ENCODE measurements at regions not wholly inside any gene's neighbourhood (a gene's known extent, or its start where the extent isn't known, plus 50 kb on each side); places are given as distances from the start of the nearest gene placed in this dataset.

- intact Hi-C loops (cut with micrococcal nuclease) = no loop called here
Measured at GRCh38 chr3:147846293-147846692, 437.1 kb downstream of the ZIC1 start.

GRCh38 chr3:147846854-147847478, 437.8 kb downstream of the ZIC1 start:
- intact Hi-C loops (cut with micrococcal nuclease) = no loop called here

- intact Hi-C loops (cut with micrococcal nuclease) = no loop called here
Measured at GRCh38 chr3:147851062-147851461, 441.9 kb downstream of the ZIC1 start.

GRCh38 chr3:147854542-147854941, 445.4 kb downstream of the ZIC1 start:
- intact Hi-C loops (cut with micrococcal nuclease) = no loop called here

- intact Hi-C loops (cut with micrococcal nuclease) = no loop called here
Measured at GRCh38 chr3:147864754-147865354, 455.7 kb downstream of the ZIC1 start.

- intact Hi-C loops (cut with micrococcal nuclease) = no loop called here
Measured at GRCh38 chr3:147866561-147866960, 457.4 kb downstream of the ZIC1 start.

- intact Hi-C loops (cut with micrococcal nuclease) = no loop called here
Measured at GRCh38 chr3:147872568-147872967, 463.4 kb downstream of the ZIC1 start.

- intact Hi-C loops (cut with micrococcal nuclease) = no loop called here
Measured at GRCh38 chr3:147875498-147875897, 466.3 kb downstream of the ZIC1 start.

GRCh38 chr3:147881933-147882332, 472.8 kb downstream of the ZIC1 start:
- intact Hi-C loops (cut with micrococcal nuclease) = no loop called here

GRCh38 chr3:147886879-147887278, 477.7 kb downstream of the ZIC1 start:
- intact Hi-C loops (cut with micrococcal nuclease) = no loop called here

- intact Hi-C loops (cut with micrococcal nuclease) = no loop called here
Measured at GRCh38 chr3:147887797-147888196, 478.6 kb downstream of the ZIC1 start.

- intact Hi-C loops (cut with micrococcal nuclease) = no loop called here
Measured at GRCh38 chr3:147890114-147890513, 480.9 kb downstream of the ZIC1 start.

- intact Hi-C loops (cut with micrococcal nuclease) = no loop called here
Measured at GRCh38 chr3:147895509-147895908, 486.3 kb downstream of the ZIC1 start.

GRCh38 chr3:147900851-147901250, 491.7 kb downstream of the ZIC1 start:
- intact Hi-C loops (cut with micrococcal nuclease) = no loop called here

- intact Hi-C loops (cut with micrococcal nuclease) = no loop called here
Measured at GRCh38 chr3:147903026-147903425, 493.9 kb downstream of the ZIC1 start.

GRCh38 chr3:147904421-147904820, 495.3 kb downstream of the ZIC1 start:
- intact Hi-C loops (cut with micrococcal nuclease) = no loop called here

- intact Hi-C loops (cut with micrococcal nuclease) = no loop called here
Measured at GRCh38 chr3:147906285-147906684, 497.1 kb downstream of the ZIC1 start.

- intact Hi-C loops (cut with micrococcal nuclease) = no loop called here
Measured at GRCh38 chr3:147914532-147914931, 505.4 kb downstream of the ZIC1 start.

GRCh38 chr3:147915057-147915456, 505.9 kb downstream of the ZIC1 start:
- intact Hi-C loops (cut with micrococcal nuclease) = no loop called here

GRCh38 chr3:147919496-147919895, 510.3 kb downstream of the ZIC1 start:
- intact Hi-C loops (cut with micrococcal nuclease) = no loop called here

GRCh38 chr3:147921051-147921450, 511.9 kb downstream of the ZIC1 start:
- intact Hi-C loops (cut with micrococcal nuclease) = no loop called here

- intact Hi-C loops (cut with micrococcal nuclease) = no loop called here
Measured at GRCh38 chr3:147924755-147925154, 515.6 kb downstream of the ZIC1 start.

GRCh38 chr3:147925272-147925671, 516.1 kb downstream of the ZIC1 start:
- intact Hi-C loops (cut with micrococcal nuclease) = no loop called here
